SJSA1 (cell line): ENCODE measurements at regions not wholly inside any gene's neighbourhood (a gene's known extent, or its start where the extent isn't known, plus 50 kb on each side); places are given as distances from the start of the nearest gene placed in this dataset.
A peak's percentile ranks its signal among the peaks of the same experiment; 100 is the strongest.
"Not testable (repeated sequence)": the region's sequence is repeated elsewhere in the genome, so short reads cannot be mapped to it uniquely, and the experiment has no call there.

Experiments used
- DNase-seq, 2 experiments: peaks; one replicate each; pipeline ENCODE4 v3.0.0-alpha.2; 2015 to 2020; ENCODE audit warnings: low spot score in 2 of 2, low read depth in 1 of 2
- H3K27ac ChIP-seq: fragments of 250-450 bp; sonication (Bioruptor Pico); 2 replicates; pipeline ENCODE4 v1.5.1; 2020; ENCODE audit warnings: mild to moderate bottlenecking, moderate library complexity
- H3K27me3 ChIP-seq: fragments of 250-450 bp; sonication (Bioruptor Pico); replicated peaks from 2 replicates; pipeline ENCODE4 v1.5.1; 2020; ENCODE audit warnings: mild to moderate bottlenecking, moderate library complexity
- H3K36me3 ChIP-seq: fragments of 250-450 bp; sonication (Bioruptor Pico); 2 replicates; pipeline ENCODE4 v1.5.1; 2020; ENCODE audit warnings: mild to moderate bottlenecking
- H3K4me1 ChIP-seq: fragments of 250-450 bp; sonication (Bioruptor Pico); replicated peaks from 2 replicates; pipeline ENCODE4 v1.6.1; 2021; ENCODE audit warnings: mild to moderate bottlenecking
- H3K4me3 ChIP-seq: fragments of 250-450 bp; sonication (Bioruptor Pico); 2 replicates; pipeline ENCODE4 v1.5.1; 2020; ENCODE audit warnings: mild to moderate bottlenecking
- H3K9me3 ChIP-seq: fragments of 250-450 bp; sonication (Bioruptor Pico); replicated peaks from 2 replicates; pipeline ENCODE4 v1.5.1; 2020; ENCODE audit warnings: mild to moderate bottlenecking

GRCh38 chr4:74505355-74505978 is 60.5 kb downstream of the AREG start:
- H3K27ac ChIP-seq, H3K4me3 ChIP-seq, H3K36me3 ChIP-seq, H3K27me3 ChIP-seq, H3K9me3 ChIP-seq: not testable (repeated sequence)
- peaks cover 51% of the 10 kb centered on the region for H3K4me1 ChIP-seq
- DNase-seq = peak; percentile 46 to 64

DNA sequence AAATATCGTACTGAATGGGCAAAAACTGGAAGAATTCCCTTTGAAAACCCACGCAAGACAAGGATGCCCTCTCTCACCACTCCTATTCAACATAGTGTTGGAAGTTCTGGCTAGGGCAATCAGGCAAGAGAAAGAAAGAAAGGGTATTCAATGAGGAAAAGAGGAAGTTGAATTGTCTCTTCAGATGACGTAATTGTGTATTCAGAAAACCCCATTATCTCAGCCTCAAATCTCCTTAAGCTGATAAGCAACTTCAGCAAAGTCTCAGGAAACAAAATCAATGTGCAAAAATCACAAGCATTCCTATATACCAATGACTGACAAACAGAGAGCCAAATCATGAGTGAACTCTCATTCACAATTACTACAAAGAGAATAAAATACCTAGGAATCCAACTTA is 64.4 kb downstream of the AREG start:
- H3K4me1 ChIP-seq = peaks cover 16% of the 10 kb centered on the region
- not testable (repeated sequence) for DNase-seq, H3K27ac ChIP-seq, H3K9me3 ChIP-seq, H3K27me3 ChIP-seq, H3K4me3 ChIP-seq, H3K36me3 ChIP-seq

DNA sequence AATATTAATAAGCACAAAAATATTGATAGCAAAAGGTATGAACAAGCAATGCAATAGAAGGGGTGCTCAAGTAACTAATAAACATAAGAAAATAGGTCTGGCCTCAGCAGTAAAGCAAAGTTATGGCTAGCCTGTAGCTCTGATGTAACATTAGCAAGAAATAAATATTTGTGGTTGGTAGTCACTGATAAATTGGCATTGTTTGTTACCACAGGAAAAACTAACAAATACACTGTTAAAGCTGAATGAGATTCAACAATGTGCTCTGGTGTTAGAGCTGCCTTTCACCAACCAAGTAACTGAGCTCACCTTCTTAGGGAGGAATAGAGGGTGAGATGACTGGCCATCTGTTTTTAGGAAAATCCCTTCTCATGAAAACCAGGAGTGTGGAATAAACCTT is 71.4 kb downstream of the AREG start:
- H3K4me3 ChIP-seq = no peak overlapping the region
- peaks cover 5% of the 10 kb centered on the region for H3K4me1 ChIP-seq
- no peaks in the 10 kb centered on the region for H3K36me3 ChIP-seq
- DNase-seq = peak in 1 of 2 experiments; percentile 23
- H3K9me3 ChIP-seq = no peaks in the 10 kb centered on the region
- no peak overlapping the region for H3K27ac ChIP-seq
- 0 out of 2 replicates have a peak, but pooled peaks cover 4% of the 10 kb centered on the region for H3K27me3 ChIP-seq

GRCh38 chr4:74517996-74518395 is 73.1 kb downstream of the AREG start:
- Histone ChIP-seq H3K27me3 (0 out of 2 replicates have a peak, but pooled peaks cover under 1% of the 10 kb centered on the region), H3K9me3 (no peaks in the 10 kb centered on the region), H3K27ac (no peak overlapping the region), H3K4me3 (no peak overlapping the region), H3K36me3 (no peaks in the 10 kb centered on the region), H3K4me1 (peaks cover 9% of the 10 kb centered on the region)
- no peak for DNase-seq

DNA sequence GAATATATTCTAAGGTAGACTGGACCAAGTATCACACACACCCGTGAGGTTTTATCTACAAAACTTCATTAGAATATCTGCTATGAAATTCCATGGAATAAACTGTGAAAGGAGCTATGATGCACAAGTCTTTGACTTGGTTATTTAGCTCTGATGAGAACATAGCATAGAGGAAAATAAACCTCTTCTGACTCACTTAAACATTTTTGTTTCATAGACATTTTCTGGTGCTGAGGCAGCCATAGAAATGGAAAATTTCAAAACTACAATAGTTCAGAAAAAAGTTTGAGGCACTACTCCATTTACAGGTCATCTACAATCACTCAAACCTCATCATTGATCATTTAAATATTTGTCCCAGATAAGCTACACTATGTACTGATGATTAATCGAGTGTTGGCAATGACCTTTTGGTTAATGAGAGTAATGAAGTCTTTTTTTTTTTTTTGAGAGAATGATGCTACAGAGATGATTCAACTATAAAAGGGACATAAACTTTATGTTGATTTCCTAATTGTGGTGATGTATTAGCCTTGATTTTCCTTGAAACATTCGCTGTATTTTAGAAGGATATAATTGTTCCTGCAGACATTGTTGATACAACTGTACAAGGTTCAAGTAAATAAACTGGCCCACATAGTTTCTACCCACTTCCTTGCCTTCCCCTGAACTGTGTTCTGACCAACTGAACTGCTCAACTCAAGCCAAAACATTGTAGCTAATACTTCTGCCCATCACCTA is 77.5 kb downstream of the AREG start:
- Histone ChIP-seq H3K4me3 (no peak overlapping the region), H3K4me1 (peaks cover 5% of the 10 kb centered on the region; the same call in 1 of the 2 replicates), H3K27me3 (no peaks in the 10 kb centered on the region), H3K27ac (no peak overlapping the region), H3K36me3 (no peaks in the 10 kb centered on the region), H3K9me3 (no peaks in the 10 kb centered on the region)
- no peak for DNase-seq

DNA sequence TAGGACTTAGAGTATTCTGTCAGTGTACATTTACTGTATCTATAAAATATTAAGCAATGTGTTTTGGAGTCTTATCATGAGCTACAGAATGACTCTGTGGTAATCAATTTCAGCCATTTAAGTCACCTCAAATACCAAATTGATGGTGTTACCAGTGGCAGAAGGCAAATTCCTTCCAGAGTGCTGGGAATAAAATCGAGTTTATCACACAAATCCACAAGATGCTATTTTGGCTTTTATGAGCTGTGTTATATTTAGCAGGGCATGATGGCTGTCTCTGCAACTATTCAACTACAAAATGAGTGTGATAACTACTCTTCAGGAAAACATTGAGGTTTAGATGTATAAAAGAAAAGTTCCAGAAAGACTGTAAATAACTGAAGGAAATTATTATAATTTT is 78.2 kb downstream of the AREG start:
- peaks cover 5% of the 10 kb centered on the region; the same call in 1 of the 2 replicates for H3K4me1 ChIP-seq
- H3K27me3 ChIP-seq = no peaks in the 10 kb centered on the region
- DNase-seq = no peak
- H3K4me3 ChIP-seq = no peak overlapping the region
- no peaks in the 10 kb centered on the region for H3K36me3 ChIP-seq
- no peak overlapping the region for H3K27ac ChIP-seq
- no peaks in the 10 kb centered on the region for H3K9me3 ChIP-seq

DNA sequence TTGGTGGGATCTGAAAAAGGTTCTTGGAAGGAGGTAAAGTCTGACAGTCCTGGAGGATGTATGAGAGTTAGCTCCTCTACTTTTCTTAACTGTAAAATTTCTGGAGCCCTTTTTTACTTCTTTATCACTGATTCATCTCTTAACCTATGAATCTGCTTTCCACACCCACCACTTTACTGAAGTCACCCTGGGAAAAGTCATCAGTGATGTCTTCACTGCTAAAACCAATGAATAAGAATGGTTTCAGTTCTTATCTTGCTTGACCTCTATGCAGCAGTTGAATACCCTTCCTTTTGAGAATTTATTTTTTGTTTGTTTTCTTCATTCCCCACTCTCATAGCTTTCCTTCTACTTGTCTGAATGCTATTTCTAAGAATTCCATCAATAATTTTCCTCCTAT is 80.0 kb downstream of the AREG start:
- no peak for DNase-seq
- H3K9me3 ChIP-seq = no peaks in the 10 kb centered on the region
- peaks cover 5% of the 10 kb centered on the region; the same call in 1 of the 2 replicates for H3K4me1 ChIP-seq
- no peaks in the 10 kb centered on the region for H3K27me3 ChIP-seq
- no peak overlapping the region for H3K27ac ChIP-seq
- H3K36me3 ChIP-seq = no peaks in the 10 kb centered on the region
- no peak overlapping the region for H3K4me3 ChIP-seq

GRCh38 chr4:74527049-74527448 is 82.1 kb downstream of the AREG start:
- no peaks in the 10 kb centered on the region for H3K9me3 ChIP-seq
- DNase-seq = no peak
- no peak overlapping the region for H3K27ac ChIP-seq
- no peaks in the 10 kb centered on the region for H3K36me3 ChIP-seq
- H3K4me3 ChIP-seq = no peak overlapping the region
- peaks cover 5% of the 10 kb centered on the region; the same call in 1 of the 2 replicates for H3K4me1 ChIP-seq
- no peaks in the 10 kb centered on the region for H3K27me3 ChIP-seq

- no peak overlapping the region for H3K4me3 ChIP-seq
- H3K27me3 ChIP-seq = no peaks in the 10 kb centered on the region
- no peak for DNase-seq
- no peaks in the 10 kb centered on the region for H3K4me1 ChIP-seq
- H3K9me3 ChIP-seq = no peaks in the 10 kb centered on the region
- H3K27ac ChIP-seq = no peak overlapping the region
- H3K36me3 ChIP-seq = no peaks in the 10 kb centered on the region
Measured at GRCh38 chr4:74528178-74528577, 83.2 kb downstream of the AREG start.

- DNase-seq = no peak
- no peaks in the 10 kb centered on the region for H3K27me3 ChIP-seq
- no peaks in the 10 kb centered on the region for H3K4me1 ChIP-seq
- no peaks in the 10 kb centered on the region for H3K36me3 ChIP-seq
- H3K27ac ChIP-seq = no peak overlapping the region
- H3K4me3 ChIP-seq = no peak overlapping the region
- H3K9me3 ChIP-seq = no peaks in the 10 kb centered on the region
Measured at GRCh38 chr4:74529284-74530041, 84.5 kb downstream of the AREG start.

DNA sequence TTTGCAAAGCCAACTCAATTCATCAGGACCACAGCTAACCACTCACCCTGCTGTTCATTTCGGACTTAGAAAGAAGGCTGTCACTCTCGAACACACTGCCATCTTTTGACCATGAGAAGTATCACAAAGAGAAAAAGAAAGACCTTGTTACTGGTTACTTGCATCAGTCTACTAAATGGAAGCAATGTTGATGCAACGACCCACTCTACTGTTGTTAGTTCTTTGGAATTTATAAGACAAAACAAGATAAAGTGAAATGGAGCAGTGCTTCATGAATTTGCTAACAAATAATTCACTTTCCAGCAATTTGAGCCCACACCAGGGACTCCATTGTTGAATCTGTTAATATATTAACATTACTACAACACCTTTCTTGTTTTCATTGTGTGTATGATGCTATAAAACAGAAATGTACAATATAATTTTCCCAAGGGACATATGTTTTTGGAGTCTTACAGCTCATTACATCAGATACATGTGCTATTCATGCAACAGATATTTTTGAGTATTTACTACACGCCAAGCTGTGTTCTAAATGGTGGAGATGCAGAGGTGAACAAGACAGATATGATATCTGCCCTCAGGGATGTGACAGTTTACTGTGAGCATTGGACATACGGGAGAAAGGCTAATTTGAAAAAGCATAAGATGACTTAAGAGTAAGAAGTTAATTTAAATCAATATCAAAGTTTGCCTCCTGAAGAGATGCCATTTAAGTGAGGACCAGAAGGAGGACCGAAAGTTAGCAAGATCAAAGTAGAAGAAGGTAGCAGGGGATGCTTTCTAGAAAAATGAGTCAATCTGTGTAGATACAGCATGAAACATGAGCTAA is 87.2 kb downstream of the AREG start:
- DNase-seq = peak; percentile 45 to 60
- Histone ChIP-seq H3K4me1 (no peaks in the 10 kb centered on the region), H3K4me3 (no peak overlapping the region), H3K27me3 (no peaks in the 10 kb centered on the region), H3K27ac (no peak overlapping the region), H3K9me3 (no peaks in the 10 kb centered on the region), H3K36me3 (no peaks in the 10 kb centered on the region)

DNA sequence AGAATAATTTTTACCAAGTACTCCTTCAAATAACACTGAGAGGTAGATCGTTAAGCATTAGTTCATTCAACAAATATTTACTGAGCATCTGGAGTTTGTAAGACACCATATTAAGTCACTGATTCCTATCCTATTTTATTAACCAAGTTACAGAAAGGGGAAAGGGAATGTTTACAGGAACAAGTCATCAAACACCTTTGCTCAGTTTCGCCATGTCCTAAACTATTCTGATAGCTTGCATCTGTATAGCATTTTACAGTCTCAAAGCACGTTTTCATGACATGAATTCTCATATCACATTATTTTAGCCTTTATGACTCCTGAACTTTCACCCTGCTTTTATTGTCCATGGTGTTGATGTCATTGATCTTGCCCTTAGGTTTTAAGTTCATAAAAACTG is 89.2 kb downstream of the AREG start:
- Histone ChIP-seq H3K27me3 (no peaks in the 10 kb centered on the region), H3K9me3 (no peaks in the 10 kb centered on the region), H3K27ac (no peak overlapping the region), H3K4me3 (no peak overlapping the region), H3K36me3 (no peaks in the 10 kb centered on the region), H3K4me1 (no peaks in the 10 kb centered on the region)
- DNase-seq = no peak

DNA sequence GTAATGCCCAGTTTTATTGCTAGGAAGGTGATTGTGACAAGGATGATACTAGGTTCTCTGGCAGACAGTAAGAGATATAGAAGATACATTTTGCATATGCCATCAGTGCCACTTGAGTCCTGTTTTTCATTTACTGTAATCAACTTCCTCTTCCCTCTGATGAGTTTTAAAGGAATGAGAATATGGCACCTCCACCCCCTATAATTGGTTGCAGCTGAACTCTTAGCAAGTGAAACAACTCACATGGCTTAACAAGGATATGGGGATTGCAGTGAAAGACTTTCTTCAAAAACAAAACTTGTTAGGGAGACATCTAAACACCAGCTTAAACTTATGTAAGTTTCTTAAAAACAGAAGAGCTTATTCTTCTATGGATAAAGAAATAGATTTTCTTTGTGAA is 90.0 kb downstream of the AREG start:
- Histone ChIP-seq H3K27me3 (no peaks in the 10 kb centered on the region), H3K4me3 (no peak overlapping the region), H3K9me3 (no peaks in the 10 kb centered on the region), H3K36me3 (no peaks in the 10 kb centered on the region), H3K4me1 (no peaks in the 10 kb centered on the region), H3K27ac (no peak overlapping the region)
- DNase-seq = no peak
